Smooth muscle cell (in vitro differentiated cells): ENCODE measurements at regions not wholly inside any gene's neighbourhood (a gene's known extent, or its start where the extent isn't known, plus 50 kb on each side); places are given as distances from the start of the nearest gene placed in this dataset.

Source experiments
- DNase-seq: peaks from one replicate; lab custom pipeline; 2025; ENCODE audit not compliant: unreplicated experiment; lab: John Stamatoyannopoulos, UW
- H2AFZ ChIP-seq: fragments of 200-600 bp; sonication (generic); 2 replicates; pipeline ENCODE4 v1.6.0; 2016; ENCODE audit warnings: antibody characterized with exemption, low read depth, mild to moderate bottlenecking
- H3F3A ChIP-seq: fragments of 200-600 bp; sonication (generic); 2 replicates; pipeline ENCODE4 v1.6.0; 2017; ENCODE audit warnings: antibody characterized with exemption, low read depth
- H3K27ac ChIP-seq: fragments of 200-600 bp; sonication (generic); 2 replicates; pipeline ENCODE4 v1.5.1; 2016; ENCODE audit warnings: low read depth, mild to moderate bottlenecking
- H3K27me3 ChIP-seq: fragments of 200-600 bp; sonication (generic); 2 replicates; pipeline ENCODE4 v1.6.1; 2016; ENCODE audit warnings: low read depth, mild to moderate bottlenecking
- H3K36me3 ChIP-seq: fragments of 200-600 bp; sonication (generic); 2 replicates; pipeline ENCODE4 v1.5.1; 2016; ENCODE audit warnings: low read depth
- H3K4me1 ChIP-seq: fragments of 200-600 bp; sonication (generic); 2 replicates; pipeline ENCODE4 v1.5.1; 2016; ENCODE audit warnings: low read depth
- H3K4me2 ChIP-seq: fragments of 200-600 bp; sonication (generic); 2 replicates; pipeline ENCODE4 v1.6.0; 2016; ENCODE audit warnings: mild to moderate bottlenecking
- H3K4me3 ChIP-seq: fragments of 200-600 bp; sonication (generic); 2 replicates; pipeline ENCODE4 v1.5.1; 2016; ENCODE audit warnings: mild to moderate bottlenecking
- H3K79me2 ChIP-seq: fragments of 200-600 bp; sonication (generic); 2 replicates; pipeline ENCODE4 v1.6.0; 2016; ENCODE audit warnings: low read depth, mild to moderate bottlenecking
- H3K9ac ChIP-seq: fragments of 200-600 bp; sonication (generic); 2 replicates; pipeline ENCODE4 v1.6.0; 2016; ENCODE audit warnings: low read depth
- H3K9me3 ChIP-seq: fragments of 200-600 bp; sonication (generic); replicated peaks from 2 replicates; pipeline ENCODE4 v1.5.1; 2016; ENCODE audit warnings: low read depth
- H4K20me1 ChIP-seq: fragments of 200-600 bp; sonication (generic); 2 replicates; pipeline ENCODE4 v1.6.0; 2016; ENCODE audit warnings: low read depth
- CTCF ChIP-seq: fragments of 200-600 bp; sonication (generic); IDR thresholded peaks from 2 replicates; pipeline ENCODE4 v1.5.1; 2017; ENCODE audit warnings: borderline replicate concordance, mild to moderate bottlenecking, antibody characterized with exemption; ENCODE audit not compliant: insufficient read depth, poor library complexity, severe bottlenecking
- WGBS: methylation state at CpG from one replicate; pipeline ENCODE4 v1.1.7; 2016; ENCODE audit warnings: low lambda C conversion rate; 5-methylcytosine and 5-hydroxymethylcytosine counted together

- Histone ChIP-seq H3K4me2 (no peak overlapping the region), H3F3A (no peaks in the 10 kb centered on the region), H3K4me1 (no peaks in the 10 kb centered on the region), H3K9me3 (no peaks in the 10 kb centered on the region), H3K4me3 (no peak overlapping the region), H3K36me3 (no peaks in the 10 kb centered on the region), H3K27me3 (no peaks in the 10 kb centered on the region), H3K9ac (no peak overlapping the region), H4K20me1 (no peaks in the 10 kb centered on the region), H2AFZ (no peak overlapping the region), H3K79me2 (no peaks in the 10 kb centered on the region), H3K27ac (no peak overlapping the region)
- 56% methylated on average over 9 of the region's 9 CpGs for WGBS
- DNase-seq = no peak
- TF ChIP-seq CTCF = no peak
Observed at GRCh38 chr1:14539953-14540563, 58.4 kb upstream of the KAZN start.

- no peak for TF ChIP-seq CTCF
- no peak overlapping the region for H3K9ac ChIP-seq
Observed at GRCh38 chr1:14541348-14541747, 57.1 kb upstream of the KAZN start.

GRCh38 chr1:14543191-14543840 is 55.2 kb upstream of the KAZN start:
- 83% methylated on average over 7 of the region's 7 CpGs for WGBS
- H3K4me1 ChIP-seq = no peaks in the 10 kb centered on the region
- H3K9ac ChIP-seq = no peak overlapping the region
- H3K36me3 ChIP-seq = no peaks in the 10 kb centered on the region
- H3K4me3 ChIP-seq = no peak overlapping the region
- no peaks in the 10 kb centered on the region for H3K79me2 ChIP-seq
- H3K9me3 ChIP-seq = no peaks in the 10 kb centered on the region
- no peaks in the 10 kb centered on the region for H4K20me1 ChIP-seq
- H3K4me2 ChIP-seq = no peak overlapping the region
- H2AFZ ChIP-seq = no peak overlapping the region
- no peaks in the 10 kb centered on the region for H3F3A ChIP-seq
- TF ChIP-seq CTCF = no peak
- no peak overlapping the region for H3K27ac ChIP-seq
- no peak for DNase-seq
- H3K27me3 ChIP-seq = peaks cover 7% of the 10 kb centered on the region

More at GRCh38 chr1:14541348-14541747, 57.1 kb upstream of the KAZN start:
- no peak for DNase-seq
- H3K4me1 ChIP-seq = no peaks in the 10 kb centered on the region
- H3K4me2 ChIP-seq = no peak overlapping the region
- 81% methylated on average over 5 of the region's 5 CpGs for WGBS
- H3K36me3 ChIP-seq = no peaks in the 10 kb centered on the region
- no peaks in the 10 kb centered on the region for H3K9me3 ChIP-seq
- no peak overlapping the region for H3K4me3 ChIP-seq
- no peaks in the 10 kb centered on the region for H3F3A ChIP-seq
- peaks cover 6% of the 10 kb centered on the region for H3K27me3 ChIP-seq
- no peak overlapping the region for H3K27ac ChIP-seq
- no peak overlapping the region for H2AFZ ChIP-seq
- H3K79me2 ChIP-seq = no peaks in the 10 kb centered on the region
- H4K20me1 ChIP-seq = no peaks in the 10 kb centered on the region

GRCh38 chr1:14544319-14544718 is 54.2 kb upstream of the KAZN start:
- Histone ChIP-seq H3K79me2 (no peaks in the 10 kb centered on the region), H3K9ac (no peak overlapping the region), H3K27ac (no peak overlapping the region), H3K4me1 (no peaks in the 10 kb centered on the region), H2AFZ (no peak overlapping the region), H3K27me3 (peaks cover 7% of the 10 kb centered on the region), H3K36me3 (no peaks in the 10 kb centered on the region), H4K20me1 (no peaks in the 10 kb centered on the region), H3K4me3 (no peak overlapping the region), H3F3A (no peaks in the 10 kb centered on the region), H3K4me2 (no peak overlapping the region), H3K9me3 (no peaks in the 10 kb centered on the region)
- TF ChIP-seq CTCF = no peak
- DNase-seq = no peak
- WGBS = 58% methylated on average over 2 of the region's 2 CpGs
